H9 (cell line): ENCODE measurements at regions not wholly inside any gene's neighbourhood (a gene's known extent, or its start where the extent isn't known, plus 50 kb on each side); places are given as distances from the start of the nearest gene placed in this dataset.

ENCODE experiments used
- DNase-seq: peaks from one replicate; pipeline ENCODE4 v3.0.0-alpha.2; 2017
- H2AFZ ChIP-seq: one replicate; pipeline ENCODE4 v1.6.1; 2013; ENCODE audit warnings: mild to moderate bottlenecking, low read length, control low read depth, moderate library complexity
- H2AK5ac ChIP-seq: 2 replicates; pipeline ENCODE4 v1.6.1; 2013; ENCODE audit warnings: low read length, control low read depth, mixed read lengths; ENCODE audit not compliant: insufficient read length
- H2BK120ac ChIP-seq: one replicate; pipeline ENCODE4 v1.6.1; 2013; ENCODE audit warnings: low read depth, mild to moderate bottlenecking, low read length, control low read depth, inconsistent platforms; ENCODE audit not compliant: poor library complexity, severe bottlenecking
- H2BK12ac ChIP-seq: 2 replicates; pipeline ENCODE4 v1.6.1; 2013; ENCODE audit warnings: low read length, control low read depth, mixed read lengths, low read depth; ENCODE audit not compliant: insufficient read length
- H2BK15ac ChIP-seq: 2 replicates; pipeline ENCODE4 v1.6.1; 2013; ENCODE audit warnings: low read depth, low read length, control low read depth
- H2BK20ac ChIP-seq: one replicate; pipeline ENCODE4 v1.6.1; 2013; ENCODE audit warnings: low read depth, mild to moderate bottlenecking, low read length, control low read depth, inconsistent platforms; ENCODE audit not compliant: poor library complexity, severe bottlenecking
- H2BK5ac ChIP-seq: 2 replicates; pipeline ENCODE4 v1.6.1; 2013; ENCODE audit warnings: low read length, control low read depth, mixed read lengths; ENCODE audit not compliant: insufficient read length
- H3K14ac ChIP-seq: 2 replicates; pipeline ENCODE4 v1.6.1; 2013; ENCODE audit warnings: low read length, control low read depth; ENCODE audit not compliant: insufficient read depth
- H3K18ac ChIP-seq: 2 replicates; pipeline ENCODE4 v1.6.1; 2013; ENCODE audit warnings: low read depth, mild to moderate bottlenecking, mixed read lengths, low read length, control low read depth; ENCODE audit not compliant: insufficient read length
- H3K23ac ChIP-seq: 2 replicates; pipeline ENCODE4 v1.6.1; 2013; ENCODE audit warnings: low read length, control low read depth, mixed read lengths, low read depth; ENCODE audit not compliant: insufficient read length
- H3K23me2 ChIP-seq: 2 replicates; pipeline ENCODE4 v1.6.1; 2013; ENCODE audit warnings: low read depth, mild to moderate bottlenecking, mixed read lengths, low read length, control low read depth; ENCODE audit not compliant: insufficient read length, poor library complexity, severe bottlenecking
- H3K27ac ChIP-seq: 2 replicates; pipeline ENCODE4 v1.5.1; 2013; ENCODE audit warnings: low read length, control low read depth, mixed read lengths, low read depth; ENCODE audit not compliant: insufficient read length
- H3K27me3 ChIP-seq: 2 replicates; pipeline ENCODE4 v1.6.1; 2013; ENCODE audit warnings: low read length, control low read depth, inconsistent platforms; ENCODE audit not compliant: insufficient read depth
- H3K4ac ChIP-seq: 2 replicates; pipeline ENCODE4 v1.6.1; 2013; ENCODE audit warnings: low read depth, mild to moderate bottlenecking, control low read depth, inconsistent platforms, low read length, moderate library complexity
- H3K4me1 ChIP-seq: 2 replicates; pipeline ENCODE4 v1.6.1; 2013; ENCODE audit warnings: low read length, control low read depth, inconsistent platforms; ENCODE audit not compliant: insufficient read depth
- H3K4me2 ChIP-seq: 2 replicates; pipeline ENCODE4 v1.6.1; 2013; ENCODE audit warnings: low read length, control low read depth, mixed read lengths; ENCODE audit not compliant: insufficient read length, insufficient read depth
- H3K56ac ChIP-seq: 2 replicates; pipeline ENCODE4 v1.6.1; 2013; ENCODE audit warnings: low read depth, mild to moderate bottlenecking, mixed read lengths, low read length, control low read depth; ENCODE audit not compliant: insufficient read length
- H3K79me1 ChIP-seq: 2 replicates; pipeline ENCODE4 v1.6.1; 2013; ENCODE audit warnings: low read depth, mild to moderate bottlenecking, moderate library complexity, low read length, control low read depth, inconsistent platforms; ENCODE audit not compliant: insufficient read depth, poor library complexity, severe bottlenecking
- H3K79me2 ChIP-seq: 2 replicates; pipeline ENCODE4 v1.6.1; 2013; ENCODE audit warnings: low read length, control low read depth, inconsistent platforms; ENCODE audit not compliant: insufficient read depth
- H3K9ac ChIP-seq: 2 replicates; pipeline ENCODE4 v1.6.1; 2013; ENCODE audit warnings: low read length, control low read depth, mixed read lengths; ENCODE audit not compliant: insufficient read length; ENCODE audit errors: extremely low read depth
- H3K9me3 ChIP-seq: one replicate; pipeline ENCODE4 v1.6.1; 2013; ENCODE audit warnings: low read depth, low read length, inconsistent platforms; ENCODE audit not compliant: control insufficient read depth
- H3T11ph ChIP-seq: one replicate; pipeline ENCODE4 v1.6.1; 2013; ENCODE audit warnings: mild to moderate bottlenecking, low read length, control low read depth, inconsistent platforms
- H4K20me1 ChIP-seq: one replicate; pipeline ENCODE4 v1.6.1; 2013; ENCODE audit not compliant: control insufficient read depth, insufficient read length, insufficient read depth
- H4K5ac ChIP-seq: 2 replicates; pipeline ENCODE4 v1.6.1; 2013; ENCODE audit warnings: low read depth, mild to moderate bottlenecking, mixed read lengths, low read length, control low read depth; ENCODE audit not compliant: insufficient read length
- H4K8ac ChIP-seq: replicated peaks from 2 replicates; pipeline ENCODE4 v1.6.1; 2013; ENCODE audit warnings: low read length, control low read depth, mixed read lengths, low read depth; ENCODE audit not compliant: insufficient read length
- H4K91ac ChIP-seq: 2 replicates; pipeline ENCODE4 v1.6.1; 2013; ENCODE audit warnings: low read depth, mild to moderate bottlenecking, moderate library complexity, mixed read lengths, low read length, control low read depth; ENCODE audit not compliant: insufficient read length
- H3K27ac Mint-ChIP-seq, 3 experiments: 2 replicates in 2 of 3; 3 replicates in 1 of 3; pipeline ENCODE4 v1.8.0; 2020 to 2021; ENCODE audit warnings: mixed read lengths in 3 of 3, mild to moderate bottlenecking in 1 of 3, moderate library complexity in 1 of 3
- H3K27me3 Mint-ChIP-seq: 2 replicates; pipeline ENCODE4 v1.8.0; 2021; ENCODE audit warnings: low read depth, mild to moderate bottlenecking, moderate library complexity, mixed read lengths
- H3K36me3 Mint-ChIP-seq, 3 experiments: 2 replicates in 2 of 3; 3 replicates in 1 of 3; pipeline ENCODE4 v1.8.0; 2020 to 2021; ENCODE audit warnings: low read depth in 3 of 3, mixed read lengths in 3 of 3; ENCODE audit not compliant: insufficient read depth in 1 of 3
- H3K4me1 Mint-ChIP-seq, 2 experiments: 2 replicates each; pipeline ENCODE4 v1.8.0; 2020; ENCODE audit warnings: mixed read lengths in 2 of 2
- H3K4me3 Mint-ChIP-seq, 2 experiments: 2 replicates in 1 of 2; 3 replicates in 1 of 2; pipeline ENCODE4 v1.8.0; 2020 to 2021; ENCODE audit warnings: mild to moderate bottlenecking in 2 of 2, mixed read lengths in 2 of 2, moderate library complexity in 1 of 2
- H3K9me3 Mint-ChIP-seq, 2 experiments: 2 replicates in 1 of 2; 3 replicates in 1 of 2; pipeline ENCODE4 v1.8.0; 2020; ENCODE audit warnings: mild to moderate bottlenecking in 2 of 2, mixed read lengths in 2 of 2, moderate library complexity in 1 of 2
- WGBS: extraction: QIAGEN DNeasy Blood & Tissue Kit; methylation state at CpG from one replicate; pipeline ENCODE4 v1.1.7; 2013; ENCODE audit warnings: missing lambda C conversion rate, low lambda C conversion rate, mixed read lengths; ENCODE audit not compliant: insufficient read length; ENCODE audit errors: extremely low coverage; 5-methylcytosine and 5-hydroxymethylcytosine counted together
- TF ChIP-seq, protein P1 (sequence below): fragments of 200-600 bp; sonication (generic); conservative IDR thresholded peaks from 3 replicates; pipeline ENCODE4 v1.8.0; 2021; ENCODE audit warnings: antibody characterized with exemption, mild to moderate bottlenecking

DNA sequence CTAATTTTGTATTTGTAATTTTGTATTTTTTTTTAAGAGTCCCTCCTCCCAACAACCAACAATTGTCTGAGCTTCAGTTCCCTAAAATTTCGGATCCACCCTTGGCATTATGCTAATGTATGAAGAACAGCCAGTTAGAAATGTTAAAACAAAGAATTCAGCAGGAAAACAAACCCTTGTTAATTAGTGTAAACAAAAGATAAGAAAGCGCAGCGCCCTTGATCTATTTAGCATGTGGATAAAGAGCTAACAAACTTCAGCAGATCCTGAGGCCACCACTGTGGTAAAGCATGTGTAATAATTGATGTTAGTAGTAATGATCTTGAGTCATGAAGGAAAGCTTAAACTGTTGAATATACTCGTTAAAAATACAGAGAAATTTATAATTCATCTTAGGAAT is 199.8 kb downstream of the TMX1 start:
- no CpG with 5 or more reads among the region's 4 CpGs for WGBS
- H3K36me3 Mint-ChIP-seq = no peaks in the 10 kb centered on the region

More for the DNA sequence above, 199.8 kb downstream of the TMX1 start:
- Histone ChIP-seq H3K9ac (no peak overlapping the region), H3T11ph (no peak overlapping the region), H3K79me1 (no peaks in the 10 kb centered on the region), H3K4ac (no peak overlapping the region), H2BK12ac (no peak overlapping the region), H3K4me2 (no peak overlapping the region), H2AK5ac (no peak overlapping the region), H3K4me1 (no peaks in the 10 kb centered on the region), H4K20me1 (no peaks in the 10 kb centered on the region), H3K23me2 (no peaks in the 10 kb centered on the region), H3K56ac (no peak overlapping the region), H2BK20ac (no peak overlapping the region), H3K23ac (no peak overlapping the region), H2BK15ac (no peak overlapping the region), H4K91ac (no peak overlapping the region), H4K8ac (no peak overlapping the region), H3K27me3 (no peaks in the 10 kb centered on the region), H2BK5ac (no peak overlapping the region), H2BK120ac (no peak overlapping the region), H4K5ac (no peak overlapping the region), H3K27ac (no peak overlapping the region), H3K18ac (no peak overlapping the region), H3K79me2 (no peaks in the 10 kb centered on the region), H2AFZ (no peak overlapping the region), H3K9me3 (no peaks in the 10 kb centered on the region), H3K14ac (no peak overlapping the region)
- Mint-ChIP-seq H3K4me3 (no peak overlapping the region), H3K27ac (no peak overlapping the region; a peak in 1 of 7 replicates), H3K27me3 (peaks cover 1% of the 10 kb centered on the region), H3K9me3 (no peaks in the 10 kb centered on the region), H3K4me1 (peaks cover 11 to 22% of the 10 kb centered on the region in 2 experiments)
- TF ChIP-seq, protein P1, sequence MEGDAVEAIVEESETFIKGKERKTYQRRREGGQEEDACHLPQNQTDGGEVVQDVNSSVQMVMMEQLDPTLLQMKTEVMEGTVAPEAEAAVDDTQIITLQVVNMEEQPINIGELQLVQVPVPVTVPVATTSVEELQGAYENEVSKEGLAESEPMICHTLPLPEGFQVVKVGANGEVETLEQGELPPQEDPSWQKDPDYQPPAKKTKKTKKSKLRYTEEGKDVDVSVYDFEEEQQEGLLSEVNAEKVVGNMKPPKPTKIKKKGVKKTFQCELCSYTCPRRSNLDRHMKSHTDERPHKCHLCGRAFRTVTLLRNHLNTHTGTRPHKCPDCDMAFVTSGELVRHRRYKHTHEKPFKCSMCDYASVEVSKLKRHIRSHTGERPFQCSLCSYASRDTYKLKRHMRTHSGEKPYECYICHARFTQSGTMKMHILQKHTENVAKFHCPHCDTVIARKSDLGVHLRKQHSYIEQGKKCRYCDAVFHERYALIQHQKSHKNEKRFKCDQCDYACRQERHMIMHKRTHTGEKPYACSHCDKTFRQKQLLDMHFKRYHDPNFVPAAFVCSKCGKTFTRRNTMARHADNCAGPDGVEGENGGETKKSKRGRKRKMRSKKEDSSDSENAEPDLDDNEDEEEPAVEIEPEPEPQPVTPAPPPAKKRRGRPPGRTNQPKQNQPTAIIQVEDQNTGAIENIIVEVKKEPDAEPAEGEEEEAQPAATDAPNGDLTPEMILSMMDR = no peak
- DNase-seq = no peak
